CD4-positive, alpha-beta T cell (primary cell): ENCODE measurements at regions not wholly inside any gene's neighbourhood (a gene's known extent, or its start where the extent isn't known, plus 50 kb on each side); places are given as distances from the start of the nearest gene placed in this dataset.

Experiments used
- ATAC-seq: fragments of 200-7000 bp; cut with Tn5 transposase; one replicate; pipeline ENCODE4 v1.10.0; 2022; ENCODE audit warnings: mild to moderate bottlenecking; ENCODE audit not compliant: poor library complexity
- CTCF ChIA-PET: fragments of 350-600 bp; sonication (Branson Sonifier 250); formaldehyde crosslinking; loops from one replicate; lab custom pipeline; 2021; ENCODE audit warnings: antibody characterized with exemption, inconsistent platforms; lab: Charles Lee
- POLR2A ChIA-PET: fragments of 350-600 bp; sonication (Branson Sonifier 250); formaldehyde crosslinking; loops from one replicate; lab custom pipeline; 2021; ENCODE audit warnings: antibody characterized with exemption, inconsistent platforms; lab: Charles Lee
- DNase-seq, 14 experiments: peaks; one replicate each; pipeline ENCODE4 v3.0.0-alpha.2; 2013 to 2020; ENCODE audit warnings: mixed read lengths in 2 of 14
- H3K27ac ChIP-seq, 2 donors: one replicate each; pipeline versions ENCODE4 v1.5.1 to v1.7.0; 2013; ENCODE audit warnings: low read length in 2 of 2, low read depth in 1 of 2, mild to moderate bottlenecking in 1 of 2
- H3K27me3 ChIP-seq, 2 experiments: 1 replicate in 1 of 2; 2 replicates in 1 of 2; pipeline versions ENCODE4 v1.6.1 to v1.7.0; 2013; ENCODE audit warnings: low read length in 2 of 2, control low read depth in 1 of 2, mild to moderate bottlenecking in 1 of 2, moderate library complexity in 1 of 2; ENCODE audit not compliant: insufficient read depth in 2 of 2, control insufficient read depth in 1 of 2
- H3K36me3 ChIP-seq: one replicate; pipeline ENCODE4 v1.6.1; 2013; ENCODE audit warnings: low read length, control low read depth; ENCODE audit not compliant: insufficient read depth
- H3K4me1 ChIP-seq: one replicate; pipeline ENCODE4 v1.6.1; 2013; ENCODE audit warnings: low read length, control low read depth; ENCODE audit not compliant: insufficient read depth
- H3K4me3 ChIP-seq: one replicate; pipeline ENCODE4 v1.5.1; 2013; ENCODE audit warnings: mild to moderate bottlenecking, low read length, moderate library complexity
- H3K9me3 ChIP-seq, 2 experiments: 1 replicate in 1 of 2; 2 replicates in 1 of 2; pipeline versions ENCODE4 v1.6.1 to v1.7.0; 2013; ENCODE audit warnings: low read length in 2 of 2, mild to moderate bottlenecking in 2 of 2, control low read depth in 1 of 2, moderate library complexity in 1 of 2; ENCODE audit not compliant: control insufficient read depth in 1 of 2, insufficient read depth in 1 of 2
- H3K27ac Mint-ChIP-seq: one replicate; pipeline ENCODE4 v1.8.0; 2020; ENCODE audit warnings: mixed read lengths
- H3K27me3 Mint-ChIP-seq: one replicate; pipeline ENCODE4 v1.8.0; 2021; ENCODE audit warnings: mixed read lengths
- H3K36me3 Mint-ChIP-seq: one replicate; pipeline ENCODE4 v1.8.0; 2021; ENCODE audit warnings: low read depth, mixed read lengths
- H3K4me1 Mint-ChIP-seq: one replicate; pipeline ENCODE4 v1.8.0; 2021; ENCODE audit warnings: low read depth, mixed read lengths
- H3K4me3 Mint-ChIP-seq: one replicate; pipeline ENCODE4 v1.8.0; 2020; ENCODE audit warnings: mild to moderate bottlenecking, mixed read lengths
- H3K9me3 Mint-ChIP-seq: one replicate; pipeline ENCODE4 v1.8.0; 2020; ENCODE audit warnings: mixed read lengths
- intact Hi-C, 2 experiments: fragments of 100-400 bp; cut with DNase I in 1 of 2; cut with micrococcal nuclease in 1 of 2; formaldehyde crosslinking; loops; one replicate each; pipeline versions ENCODE4 v1.15.1 to v1.9.0; 2023 to 2025; cut with DNase I, micrococcal nuclease
- TF ChIP-seq, protein P1 (sequence below): fragments of 200-600 bp; IDR thresholded peaks from one replicate; pipeline ENCODE4 v1.8.0; 2022; ENCODE audit warnings: antibody characterized with exemption, mild to moderate bottlenecking

DNA sequence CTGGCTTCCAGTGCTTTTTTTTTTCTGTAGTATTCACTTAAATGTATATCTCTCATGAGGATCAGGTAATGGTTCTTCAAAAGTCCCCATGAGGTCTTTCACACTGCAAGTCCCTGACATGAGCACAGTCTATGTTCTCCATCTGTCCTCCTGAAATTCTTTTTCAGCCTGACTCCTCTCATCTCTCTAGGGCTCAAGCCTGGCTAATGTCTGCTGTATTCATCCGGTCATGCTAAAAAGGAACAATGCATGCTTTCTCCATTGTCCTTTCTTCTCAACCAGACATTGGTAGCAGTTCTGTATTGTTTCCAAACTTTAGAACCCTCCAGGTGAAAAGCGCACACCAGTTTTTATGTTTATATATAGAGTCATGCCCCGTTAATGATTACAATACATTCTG is 368.3 kb upstream of the OLFM3 start:
- no peaks in the 10 kb centered on the region for H3K4me1 ChIP-seq
- TF ChIP-seq, protein P1, sequence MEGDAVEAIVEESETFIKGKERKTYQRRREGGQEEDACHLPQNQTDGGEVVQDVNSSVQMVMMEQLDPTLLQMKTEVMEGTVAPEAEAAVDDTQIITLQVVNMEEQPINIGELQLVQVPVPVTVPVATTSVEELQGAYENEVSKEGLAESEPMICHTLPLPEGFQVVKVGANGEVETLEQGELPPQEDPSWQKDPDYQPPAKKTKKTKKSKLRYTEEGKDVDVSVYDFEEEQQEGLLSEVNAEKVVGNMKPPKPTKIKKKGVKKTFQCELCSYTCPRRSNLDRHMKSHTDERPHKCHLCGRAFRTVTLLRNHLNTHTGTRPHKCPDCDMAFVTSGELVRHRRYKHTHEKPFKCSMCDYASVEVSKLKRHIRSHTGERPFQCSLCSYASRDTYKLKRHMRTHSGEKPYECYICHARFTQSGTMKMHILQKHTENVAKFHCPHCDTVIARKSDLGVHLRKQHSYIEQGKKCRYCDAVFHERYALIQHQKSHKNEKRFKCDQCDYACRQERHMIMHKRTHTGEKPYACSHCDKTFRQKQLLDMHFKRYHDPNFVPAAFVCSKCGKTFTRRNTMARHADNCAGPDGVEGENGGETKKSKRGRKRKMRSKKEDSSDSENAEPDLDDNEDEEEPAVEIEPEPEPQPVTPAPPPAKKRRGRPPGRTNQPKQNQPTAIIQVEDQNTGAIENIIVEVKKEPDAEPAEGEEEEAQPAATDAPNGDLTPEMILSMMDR: no peak
- intact Hi-C loops: no loop called here
- no peaks in the 10 kb centered on the region for H3K36me3 ChIP-seq
- ATAC-seq (no peak), DNase-seq (no peak)
- Mint-ChIP-seq H3K27me3 (no peaks in the 10 kb centered on the region), H3K9me3 (peaks cover 7% of the 10 kb centered on the region), H3K4me3 (no peak overlapping the region), H3K4me1 (no peaks in the 10 kb centered on the region), H3K36me3 (no peaks in the 10 kb centered on the region), H3K27ac (no peak overlapping the region)
- peaks cover 0 to 8% of the 10 kb centered on the region in 2 experiments for H3K9me3 ChIP-seq
- no peak overlapping the region for H3K27ac ChIP-seq
- H3K4me3 ChIP-seq: no peak overlapping the region
- CTCF ChIA-PET: no interaction called here
- H3K27me3 ChIP-seq: no peaks in the 10 kb centered on the region
- POLR2A ChIA-PET: no interaction called here

DNA sequence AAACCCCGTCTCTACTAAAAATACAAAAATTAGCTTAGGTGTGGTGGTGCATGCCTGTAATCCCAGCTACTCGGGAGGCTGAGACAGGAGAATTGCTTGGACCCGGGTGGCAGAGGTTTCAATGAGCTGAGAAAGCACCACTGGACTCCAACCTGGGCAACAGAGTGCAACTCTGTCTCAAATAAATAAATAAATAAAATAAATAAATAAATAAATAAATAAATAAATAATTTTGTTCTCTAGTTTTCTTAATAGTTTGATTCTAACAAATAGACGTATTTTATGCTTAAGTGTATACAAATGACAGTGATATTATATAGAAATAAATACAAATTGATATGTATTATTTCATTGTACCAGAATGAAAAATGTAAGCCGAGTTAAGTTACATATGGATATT is 339.9 kb upstream of the OLFM3 start:
- DNase-seq: no peak
- Mint-ChIP-seq H3K9me3 (no peaks in the 10 kb centered on the region), H3K27me3 (no peaks in the 10 kb centered on the region), H3K4me1 (no peaks in the 10 kb centered on the region), H3K4me3 (no peak overlapping the region), H3K27ac (no peak overlapping the region), H3K36me3 (no peaks in the 10 kb centered on the region)
- CTCF ChIA-PET: no interaction called here
- Histone ChIP-seq H3K4me1 (no peaks in the 10 kb centered on the region), H3K36me3 (no peaks in the 10 kb centered on the region), H3K9me3 (no peaks in the 10 kb centered on the region), H3K4me3 (no peak overlapping the region), H3K27ac (no peak overlapping the region), H3K27me3 (no peaks in the 10 kb centered on the region)
- intact Hi-C loops: no loop called here
- no peak for ATAC-seq
- POLR2A ChIA-PET: no interaction called here
- TF ChIP-seq, protein P1: no peak

DNA sequence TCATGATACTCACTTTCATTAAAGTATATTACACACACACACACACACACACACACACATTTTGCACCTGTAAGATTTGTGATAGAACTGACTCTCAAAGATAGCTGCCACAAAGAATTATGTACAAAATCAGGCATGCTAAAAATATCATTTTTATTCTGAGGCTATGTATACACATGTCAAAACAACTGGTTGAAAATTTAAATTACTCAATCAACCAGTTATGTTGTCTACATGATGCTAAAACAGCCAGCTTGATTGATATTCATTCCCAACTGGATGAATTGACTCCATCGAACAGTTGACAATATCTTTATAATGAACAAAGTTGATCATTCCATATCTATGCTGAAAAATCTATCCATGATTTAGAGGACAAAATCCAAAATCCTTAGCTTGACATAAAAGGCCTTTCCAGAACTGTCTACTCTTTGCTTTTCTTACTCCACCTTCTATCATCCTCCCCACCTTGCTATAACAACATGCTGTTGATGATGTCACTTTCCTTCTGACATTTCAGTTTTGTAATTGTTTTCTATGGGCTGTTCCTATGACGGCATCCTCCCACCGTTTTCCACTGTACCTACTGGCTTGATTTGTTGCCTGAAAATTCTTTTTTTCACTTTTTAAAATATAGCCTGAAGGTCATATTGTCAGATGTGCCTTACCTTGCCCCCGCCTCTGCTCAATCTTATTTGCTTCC is 321.5 kb upstream of the OLFM3 start:
- Histone ChIP-seq H3K36me3 (no peaks in the 10 kb centered on the region), H3K4me3 (no peak overlapping the region), H3K27ac (no peak overlapping the region), H3K9me3 (no peaks in the 10 kb centered on the region), H3K27me3 (no peaks in the 10 kb centered on the region), H3K4me1 (no peaks in the 10 kb centered on the region)
- CTCF ChIA-PET: no interaction called here
- intact Hi-C loops: no loop called here
- no peaks in the 10 kb centered on the region for H3K36me3 Mint-ChIP-seq
- DNase-seq (no peak), ATAC-seq (no peak)
- no peaks in the 10 kb centered on the region for H3K27me3 Mint-ChIP-seq
- no peaks in the 10 kb centered on the region for H3K4me1 Mint-ChIP-seq
- TF ChIP-seq, protein P1: no peak
- no peak overlapping the region for H3K4me3 Mint-ChIP-seq
- H3K9me3 Mint-ChIP-seq: peaks cover 9% of the 10 kb centered on the region
- POLR2A ChIA-PET: no interaction called here
- H3K27ac Mint-ChIP-seq: no peak overlapping the region
